ENCODE measurements at regions not wholly inside any gene's neighbourhood (a gene's known extent, or its start where the extent isn't known, plus 50 kb on each side); places are given as distances from the start of the nearest gene placed in this dataset.

DNA sequence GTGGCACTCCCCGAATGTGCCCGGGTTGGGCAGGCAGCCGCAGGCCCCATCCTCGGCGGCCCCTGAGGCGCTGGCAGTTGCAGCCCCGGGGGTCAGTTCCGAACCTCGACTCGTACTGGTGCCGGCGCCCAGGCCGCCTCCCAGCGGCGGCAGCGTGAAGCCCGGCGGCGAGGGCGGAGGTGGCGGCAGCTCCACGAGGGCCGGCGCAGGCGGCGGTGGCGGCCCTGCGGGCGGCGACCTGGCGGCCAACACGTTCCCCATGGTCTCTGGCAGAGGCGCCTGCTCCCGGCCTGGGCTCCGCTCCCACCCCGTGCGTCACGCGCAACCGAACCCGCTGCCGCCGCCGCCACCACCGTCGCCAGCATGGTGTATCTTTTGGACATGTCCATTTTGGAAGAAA is 196.3 kb downstream of the CCDC74A start:
- TF ChIP-seq, protein P1, sequence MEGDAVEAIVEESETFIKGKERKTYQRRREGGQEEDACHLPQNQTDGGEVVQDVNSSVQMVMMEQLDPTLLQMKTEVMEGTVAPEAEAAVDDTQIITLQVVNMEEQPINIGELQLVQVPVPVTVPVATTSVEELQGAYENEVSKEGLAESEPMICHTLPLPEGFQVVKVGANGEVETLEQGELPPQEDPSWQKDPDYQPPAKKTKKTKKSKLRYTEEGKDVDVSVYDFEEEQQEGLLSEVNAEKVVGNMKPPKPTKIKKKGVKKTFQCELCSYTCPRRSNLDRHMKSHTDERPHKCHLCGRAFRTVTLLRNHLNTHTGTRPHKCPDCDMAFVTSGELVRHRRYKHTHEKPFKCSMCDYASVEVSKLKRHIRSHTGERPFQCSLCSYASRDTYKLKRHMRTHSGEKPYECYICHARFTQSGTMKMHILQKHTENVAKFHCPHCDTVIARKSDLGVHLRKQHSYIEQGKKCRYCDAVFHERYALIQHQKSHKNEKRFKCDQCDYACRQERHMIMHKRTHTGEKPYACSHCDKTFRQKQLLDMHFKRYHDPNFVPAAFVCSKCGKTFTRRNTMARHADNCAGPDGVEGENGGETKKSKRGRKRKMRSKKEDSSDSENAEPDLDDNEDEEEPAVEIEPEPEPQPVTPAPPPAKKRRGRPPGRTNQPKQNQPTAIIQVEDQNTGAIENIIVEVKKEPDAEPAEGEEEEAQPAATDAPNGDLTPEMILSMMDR (IDR thresholded peaks at IDR 0.05), result no peak
- TF ChIP-seq POLR2A (IDR thresholded peaks at IDR 0.05), result no peak

All from heart left ventricle (tissue), 13 donors.